Glutamatergic neuron (in vitro differentiated cells): ENCODE measurements at regions not wholly inside any gene's neighbourhood (a gene's known extent, or its start where the extent isn't known, plus 50 kb on each side); places are given as distances from the start of the nearest gene placed in this dataset.

ENCODE experiments used
- DNase-seq: peaks from one replicate; pipeline ENCODE4 v3.0.0; 2022
- H3K27ac Mint-ChIP-seq: one replicate; pipeline ENCODE4 v1.8.0; 2020; ENCODE audit warnings: mild to moderate bottlenecking, mixed read lengths, inconsistent platforms; ENCODE audit not compliant: unreplicated experiment
- H3K27me3 Mint-ChIP-seq: one replicate; pipeline ENCODE4 v1.8.0; 2020; ENCODE audit warnings: mild to moderate bottlenecking, moderate library complexity, mixed read lengths, inconsistent platforms; ENCODE audit not compliant: unreplicated experiment
- H3K36me3 Mint-ChIP-seq: one replicate; pipeline ENCODE4 v1.8.0; 2020; ENCODE audit warnings: mild to moderate bottlenecking, mixed read lengths, inconsistent platforms; ENCODE audit not compliant: unreplicated experiment
- H3K4me1 Mint-ChIP-seq: one replicate; pipeline ENCODE4 v1.8.0; 2020; ENCODE audit warnings: mild to moderate bottlenecking, low read depth, mixed read lengths, inconsistent platforms; ENCODE audit not compliant: unreplicated experiment
- H3K4me3 Mint-ChIP-seq: one replicate; pipeline ENCODE4 v1.8.0; 2020; ENCODE audit warnings: mild to moderate bottlenecking, mixed read lengths, inconsistent platforms; ENCODE audit not compliant: unreplicated experiment
- H3K9me3 Mint-ChIP-seq: one replicate; pipeline ENCODE4 v1.8.0; 2020; ENCODE audit warnings: mild to moderate bottlenecking, moderate library complexity, mixed read lengths, inconsistent platforms; ENCODE audit not compliant: unreplicated experiment
- CTCF ChIP-seq: fragments of 200-600 bp; sonication (generic); IDR thresholded peaks from one replicate; pipeline ENCODE4 v1.5.0; 2021; ENCODE audit not compliant: partially characterized antibody, unreplicated experiment

- no peak for TF ChIP-seq CTCF
- H3K9me3 Mint-ChIP-seq: no peaks in the 10 kb centered on the region
- H3K27ac Mint-ChIP-seq: no peak overlapping the region
- H3K36me3 Mint-ChIP-seq: no peaks in the 10 kb centered on the region
- DNase-seq: no peak
- peaks cover 5% of the 10 kb centered on the region for H3K4me1 Mint-ChIP-seq
- no peaks in the 10 kb centered on the region for H3K27me3 Mint-ChIP-seq
- H3K4me3 Mint-ChIP-seq: no peak overlapping the region
Measured at GRCh38 chrX:51837921-51838320, 55.5 kb upstream of the MAGED1 start.
